GM12878 (cell line): ENCODE measurements at regions not wholly inside any gene's neighbourhood (a gene's known extent, or its start where the extent isn't known, plus 50 kb on each side); places are given as distances from the start of the nearest gene placed in this dataset.

Source experiments
- ATAC-seq: fragments of 200-7000 bp; cut with Tn5 transposase; 3 replicates; pipeline ENCODE4 v1.9.1; 2020; ENCODE audit warnings: mild to moderate bottlenecking, moderate library complexity
- BruUV-seq: library from RNA; stranded (reverse); fragments of 400-500 nt; replicated peaks from 2 replicates; lab custom pipeline; 2021; lab: Mats Ljungman, UMichigan
- CTCF ChIA-PET: fragments of 300-600 bp; sonication (Branson Sonifier 250); formaldehyde crosslinking; extraction: SDS; loops from one replicate; lab custom pipeline; 2021; ENCODE audit warnings: inconsistent platforms; lab: Yijun Ruan, JAX
- POLR2A ChIA-PET: fragments of 350-600 bp; formaldehyde crosslinking; extraction: SDS; loops from one replicate; lab custom pipeline; 2021; ENCODE audit warnings: inconsistent platforms; lab: Charles Lee
- RAD21 ChIA-PET: fragments of 300-600 bp; sonication (Branson Sonifier 250); formaldehyde crosslinking; loops from one replicate; lab custom pipeline; 2023; ENCODE audit warnings: antibody characterized with exemption; ENCODE audit not compliant: unreplicated experiment; lab: Charles Lee
- SMC1A ChIA-PET: fragments of 300-600 bp; sonication (Branson Sonifier 250); formaldehyde crosslinking; loops from one replicate; lab custom pipeline; 2023; ENCODE audit not compliant: unreplicated experiment, uncharacterized antibody; lab: Charles Lee
- DNase-seq: peaks from one replicate; pipeline ENCODE4 v3.0.0-alpha.2; 2011; ENCODE audit warnings: low read depth, low spot score
- FAIRE-seq: peaks from 3 replicates; lab custom pipeline; 2011; peaks lifted over from hg19 to GRCh38; lab: Jason Lieb, UNC
- H2AFZ ChIP-seq: 2 replicates; pipeline ENCODE4 v1.6.0; 2011; ENCODE audit warnings: low read depth, low read length, control low read depth; ENCODE audit not compliant: control insufficient read depth
- H3K27ac ChIP-seq: 2 replicates; pipeline ENCODE4 v1.5.1; 2011; ENCODE audit warnings: control low read depth; ENCODE audit not compliant: control insufficient read depth, insufficient read depth
- H3K27me3 ChIP-seq, 2 experiments: replicated peaks in 1 of 2; 2 replicates each; pipeline versions ENCODE4 v1.6.0 to v1.6.1; 2011; ENCODE audit warnings: low read length in 1 of 2; ENCODE audit not compliant: control insufficient read depth in 2 of 2, insufficient read depth in 2 of 2
- H3K36me3 ChIP-seq, 2 experiments: 2 replicates each; pipeline ENCODE4 v1.5.1; 2011; ENCODE audit warnings: low read length in 1 of 2; ENCODE audit not compliant: control insufficient read depth in 2 of 2, insufficient read depth in 2 of 2
- H3K4me1 ChIP-seq: 2 replicates; pipeline ENCODE4 v1.6.1; 2011; ENCODE audit warnings: mild to moderate bottlenecking, low read length, moderate library complexity, mixed read lengths; ENCODE audit not compliant: control insufficient read depth, insufficient read depth
- H3K4me2 ChIP-seq: 2 replicates; pipeline ENCODE4 v1.6.0; 2011; ENCODE audit warnings: control low read depth; ENCODE audit not compliant: control insufficient read depth, insufficient read depth
- H3K4me3 ChIP-seq: fragments of 200-600 bp; sonication (generic); 2 replicates; pipeline ENCODE4 v1.5.1; 2016
- H3K79me2 ChIP-seq: 2 replicates; pipeline ENCODE4 v1.6.0; 2011; ENCODE audit warnings: low read length; ENCODE audit not compliant: control insufficient read depth, insufficient read depth
- H3K9ac ChIP-seq: 2 replicates; pipeline ENCODE4 v1.8.0; 2011; ENCODE audit warnings: low read length, control low read depth, mixed read lengths; ENCODE audit not compliant: control insufficient read depth, insufficient read depth
- H3K9me3 ChIP-seq: replicated peaks from 3 replicates; pipeline ENCODE4 v1.5.1; 2011; ENCODE audit warnings: mild to moderate bottlenecking, low read length; ENCODE audit not compliant: control insufficient read depth, insufficient read depth
- H4K20me1 ChIP-seq: 2 replicates; pipeline ENCODE4 v1.6.0; 2011; ENCODE audit not compliant: control insufficient read depth, insufficient read depth
- ATF7 ChIP-seq: fragments of 450-650 bp; IDR thresholded peaks from 2 replicates; pipeline ENCODE4 v1.6.1; 2016; ENCODE audit warnings: low read depth, mild to moderate bottlenecking
- CBX5 ChIP-seq: sonication (generic); IDR thresholded peaks from 2 replicates; pipeline ENCODE4 v1.6.1; 2016; ENCODE audit warnings: low read depth, moderate library complexity, mild to moderate bottlenecking, inconsistent platforms
- CREB1 ChIP-seq: IDR thresholded peaks from 2 replicates; pipeline ENCODE4 v1.6.1; 2012; ENCODE audit warnings: low read depth, mild to moderate bottlenecking, inconsistent platforms
- DPF2 ChIP-seq: fragments of 450-650 bp; IDR thresholded peaks from 2 replicates; pipeline ENCODE4 v1.6.1; 2017; ENCODE audit warnings: mild to moderate bottlenecking
- HDAC2 ChIP-seq: fragments of 200-600 bp; sonication (generic); IDR thresholded peaks from 2 replicates; pipeline ENCODE4 v1.6.1; 2017
- HDAC6 ChIP-seq: fragments of 200-600 bp; sonication (generic); IDR thresholded peaks from one replicate; pipeline ENCODE4 v1.8.0; 2017; ENCODE audit warnings: antibody characterized with exemption; ENCODE audit not compliant: unreplicated experiment
- HDGF ChIP-seq: fragments of 450-650 bp; IDR thresholded peaks from 2 replicates; pipeline ENCODE4 v1.6.1; 2016; ENCODE audit warnings: antibody characterized with exemption
- KLF5 ChIP-seq: fragments of 450-650 bp; IDR thresholded peaks from 2 replicates; pipeline ENCODE4 v1.6.1; 2014; ENCODE audit warnings: mild to moderate bottlenecking; ENCODE audit not compliant: partially characterized antibody
- MEF2B ChIP-seq: fragments of 450-650 bp; IDR thresholded peaks from 2 replicates; pipeline ENCODE4 v1.6.1; 2018; ENCODE audit warnings: mild to moderate bottlenecking, moderate library complexity; ENCODE audit not compliant: partially characterized antibody, poor library complexity, severe bottlenecking
- NFIC ChIP-seq: IDR thresholded peaks from 2 replicates; pipeline ENCODE4 v1.6.1; 2012; ENCODE audit warnings: low read depth, mild to moderate bottlenecking, inconsistent platforms, low read length, moderate library complexity
- NFYA ChIP-seq: IDR thresholded peaks from 2 replicates; pipeline ENCODE4 v1.6.1; 2011; ENCODE audit warnings: low read depth, mild to moderate bottlenecking, low read length, improper control_type of control experiment, borderline replicate concordance
- PAX5 ChIP-seq: IDR thresholded peaks from 2 replicates; pipeline ENCODE4 v1.6.1; 2011; ENCODE audit warnings: low read depth, low read length, borderline replicate concordance
- PAX8 ChIP-seq: fragments of 450-650 bp; IDR thresholded peaks from 2 replicates; pipeline ENCODE4 v1.6.1; 2017; ENCODE audit warnings: mild to moderate bottlenecking, moderate library complexity
- POLR2A ChIP-seq: IDR thresholded peaks from 2 replicates; pipeline ENCODE4 v1.6.1; 2011; ENCODE audit warnings: low read depth, mild to moderate bottlenecking, low read length
- SKIL ChIP-seq: fragments of 450-650 bp; IDR thresholded peaks from 2 replicates; pipeline ENCODE4 v1.6.1; 2017; ENCODE audit warnings: mild to moderate bottlenecking, low read depth, inconsistent platforms; ENCODE audit not compliant: poor library complexity, severe bottlenecking
- USF2 ChIP-seq: IDR thresholded peaks from 2 replicates; pipeline ENCODE4 v1.6.1; 2011; ENCODE audit warnings: low read depth, low read length, improper control_type of control experiment, borderline replicate concordance
- ZZZ3 ChIP-seq: IDR thresholded peaks from 2 replicates; pipeline ENCODE4 v1.6.1; 2011; ENCODE audit warnings: low read depth; ENCODE audit not compliant: control insufficient read depth, insufficient read length
- WGBS: methylation state at CpG from one replicate; pipeline ENCODE4 v1.1.6; 2016; ENCODE audit warnings: low lambda C conversion rate; ENCODE audit not compliant: insufficient replicate concordance, insufficient coverage; ENCODE audit errors: missing lambda C conversion rate; 5-methylcytosine and 5-hydroxymethylcytosine counted together
- in situ Hi-C: fragments of 300-500 bp; cut with MboI; formaldehyde crosslinking; loops from 9 replicates; pipeline ENCODE4 v1.14.3; 2018; ENCODE audit warnings: mixed read lengths
- intact Hi-C: fragments of 100-400 bp; cut with micrococcal nuclease; formaldehyde crosslinking; loops from one replicate; pipeline ENCODE4 v1.14.2; 2022; ENCODE audit not compliant: unreplicated experiment

GRCh38 chr6:112562301-112563231, 215.4 kb downstream of the RFPL4B start:
- no peak for TF ChIP-seq CBX5
- TF ChIP-seq HDGF = no peak
- no peak for TF ChIP-seq MEF2B
- no peak for TF ChIP-seq HDAC6
- ChIA-PET RAD21 (no interaction called here), SMC1A (no interaction called here), POLR2A (no interaction called here), CTCF (interaction anchor here (0.5 kb wide), 1 partner anchor 101 kb away, joined by 3 read pairs; no protein-coding TSS in a partner anchor)
- Histone ChIP-seq H3K79me2 (no peaks in the 10 kb centered on the region), H2AFZ (no peak overlapping the region), H3K36me3 (no peaks in the 10 kb centered on the region), H3K4me3 (no peak overlapping the region), H3K27ac (no peak overlapping the region), H3K4me2 (no peak overlapping the region), H4K20me1 (no peaks in the 10 kb centered on the region), H3K9ac (no peak overlapping the region), H3K9me3 (no peaks in the 10 kb centered on the region), H3K4me1 (no peaks in the 10 kb centered on the region), H3K27me3 (no peaks in the 10 kb centered on the region)
- intact Hi-C loops (no loop called here), in situ Hi-C loops (no loop called here)
- FAIRE-seq (no peak), ATAC-seq (no peak), DNase-seq (no peak)
- 1% methylated on average over 7 of the region's 7 CpGs for WGBS
- no TSS peak for BruUV-seq

- SMC1A ChIA-PET = no interaction called here
- Histone ChIP-seq H3K27ac (no peak overlapping the region), H3K79me2 (no peaks in the 10 kb centered on the region), H2AFZ (no peak overlapping the region), H3K4me3 (no peak overlapping the region), H3K4me1 (no peaks in the 10 kb centered on the region), H3K9ac (no peak overlapping the region), H3K4me2 (no peak overlapping the region), H3K36me3 (no peaks in the 10 kb centered on the region), H3K27me3 (no peaks in the 10 kb centered on the region), H3K9me3 (no peaks in the 10 kb centered on the region), H4K20me1 (no peaks in the 10 kb centered on the region)
- in situ Hi-C loops = no loop called here
- ATAC-seq = no peak
- POLR2A ChIA-PET = no interaction called here
- CTCF ChIA-PET = no interaction called here
- BruUV-seq = no TSS peak
- FAIRE-seq = no peak
- DNase-seq = no peak
- RAD21 ChIA-PET = no interaction called here
- intact Hi-C loops = no loop called here
- 4% methylated on average over 3 of the region's 3 CpGs for WGBS
- no peak for TF ChIP-seq CREB1
- no peak for TF ChIP-seq ATF7
- TF ChIP-seq NFIC = no peak
- no peak for TF ChIP-seq ZZZ3
- TF ChIP-seq PAX5 = no peak
- TF ChIP-seq USF2 = no peak
- no peak for TF ChIP-seq PAX8
- no peak for TF ChIP-seq NFYA
- TF ChIP-seq DPF2 = no peak
- TF ChIP-seq KLF5 = no peak
- no peak for TF ChIP-seq SKIL
- no peak for TF ChIP-seq POLR2A
- no peak for TF ChIP-seq HDAC2
Observed at GRCh38 chr6:112563368-112563767, 216.2 kb downstream of the RFPL4B start.
